ENCODE measurements at regions not wholly inside any gene's neighbourhood (a gene's known extent, or its start where the extent isn't known, plus 50 kb on each side); places are given as distances from the start of the nearest gene placed in this dataset.

- TF ChIP-seq ATF2 (IDR thresholded peaks at IDR 0.05; ENCODE audit: low read length), result no peak
- TF ChIP-seq SIN3A (conservative IDR thresholded peaks at IDR 0.05 in 1 of 2, IDR thresholded peaks at IDR 0.05 in 1 of 2; ENCODE audit: low read depth in 1 of 2, low read length in 2 of 2), result no peak
- TF ChIP-seq EGR1 (IDR thresholded peaks at IDR 0.05; ENCODE audit: borderline replicate concordance, low read depth, low read length), result no peak
- TF ChIP-seq CTCF (IDR thresholded peaks at IDR 0.05; ENCODE audit: control extremely low read depth in 1 of 3, insufficient read depth in 1 of 3, low read depth in 1 of 3, low read length in 3 of 3), result no peak
- TF ChIP-seq ATF3 (IDR thresholded peaks at IDR 0.05; ENCODE audit: insufficient read depth, low read depth, low read length), result no peak
Observed at GRCh38 chr3:94609908-94610307, 547.0 kb downstream of the NSUN3 start (continued).

Measured in H1 (cell line).